Lower leg skin (tissue), 3 donors: ENCODE measurements at regions not wholly inside any gene's neighbourhood (a gene's known extent, or its start where the extent isn't known, plus 50 kb on each side); places are given as distances from the start of the nearest gene placed in this dataset.
"Not testable (repeated sequence)": the region's sequence is repeated elsewhere in the genome, so short reads cannot be mapped to it uniquely, and the experiment has no call there.

Experiments used
- CTCF ChIP-seq, 3 donors: fragments of 450-650 bp; IDR thresholded peaks; one replicate each; pipeline ENCODE4 v1.5.1; 2016; ENCODE audit warnings: antibody characterized with exemption in 3 of 3, mild to moderate bottlenecking in 3 of 3, moderate library complexity in 2 of 3
- POLR2A ChIP-seq, 2 donors: fragments of 450-650 bp; IDR thresholded peaks; one replicate each; pipeline ENCODE4 v1.6.1; 2016 to 2017; ENCODE audit warnings: antibody characterized with exemption in 2 of 2, mild to moderate bottlenecking in 1 of 2, moderate library complexity in 1 of 2

- TF ChIP-seq CTCF, POLR2A (IDR thresholded peaks at IDR 0.05): not testable (repeated sequence)
Measured at GRCh38 chr22:12541412-12542170, 2986.4 kb upstream of the OR11H1 start.
